GM12892 (cell line): ENCODE measurements at regions not wholly inside any gene's neighbourhood (a gene's known extent, or its start where the extent isn't known, plus 50 kb on each side); places are given as distances from the start of the nearest gene placed in this dataset.

Experiments used
- POLR2A ChIP-seq: IDR thresholded peaks from 2 replicates; pipeline ENCODE4 v1.6.1; 2011; ENCODE audit warnings: low read depth, low read length, control low read depth
- TAF1 ChIP-seq: IDR thresholded peaks from 2 replicates; pipeline ENCODE4 v1.6.1; 2011; ENCODE audit warnings: low read depth, mild to moderate bottlenecking, control low read depth, low read length, borderline replicate concordance

- TF ChIP-seq POLR2A = no peak
- TF ChIP-seq TAF1 = no peak
Observed at GRCh38 chr14:99079061-99079727, 192.8 kb downstream of the BCL11B start.
